Osteoblast (primary cell): ENCODE measurements at regions not wholly inside any gene's neighbourhood (a gene's known extent, or its start where the extent isn't known, plus 50 kb on each side); places are given as distances from the start of the nearest gene placed in this dataset.

Experiments used
- DNase-seq: peaks from one replicate; pipeline ENCODE4 v3.0.0; 2011; ENCODE audit warnings: low spot score, mixed read lengths; ENCODE audit not compliant: insufficient read length; ENCODE audit errors: missing footprints
- H2AFZ ChIP-seq: 2 replicates; pipeline ENCODE4 v1.6.0; 2011; ENCODE audit warnings: mild to moderate bottlenecking, low read length
- H3K27ac ChIP-seq: 2 replicates; pipeline ENCODE4 v1.5.1; 2011; ENCODE audit warnings: mild to moderate bottlenecking, low read depth, low read length, moderate library complexity
- H3K27me3 ChIP-seq: 2 replicates; pipeline ENCODE4 v1.6.0; 2012; ENCODE audit warnings: mild to moderate bottlenecking, control low read depth, inconsistent platforms, low read length, moderate library complexity; ENCODE audit not compliant: insufficient read depth
- H3K36me3 ChIP-seq: 2 replicates; pipeline ENCODE4 v1.5.1; 2011; ENCODE audit warnings: mild to moderate bottlenecking, low read length, control low read depth, moderate library complexity; ENCODE audit not compliant: insufficient read depth
- H3K4me1 ChIP-seq: 2 replicates; pipeline ENCODE4 v1.5.1; 2011; ENCODE audit warnings: mild to moderate bottlenecking, low read length, control low read depth, moderate library complexity; ENCODE audit not compliant: insufficient read depth
- H3K4me2 ChIP-seq: 2 replicates; pipeline ENCODE4 v1.6.0; 2011; ENCODE audit warnings: mild to moderate bottlenecking, low read length; ENCODE audit not compliant: insufficient read depth
- H3K4me3 ChIP-seq: fragments of 200-600 bp; sonication (generic); 3 replicates; pipeline ENCODE4 v1.5.1; 2012; ENCODE audit warnings: mild to moderate bottlenecking, low read length, inconsistent platforms; ENCODE audit not compliant: insufficient read depth
- H3K79me2 ChIP-seq: 2 replicates; pipeline ENCODE4 v1.6.0; 2012; ENCODE audit warnings: mild to moderate bottlenecking, low read length, control low read depth, inconsistent platforms; ENCODE audit not compliant: insufficient read depth
- H3K9me3 ChIP-seq: 2 replicates; pipeline ENCODE4 v1.5.1; 2011; ENCODE audit warnings: low read depth, low read length, control low read depth
- H4K20me1 ChIP-seq: 2 replicates; pipeline ENCODE4 v1.6.0; 2012; ENCODE audit warnings: mild to moderate bottlenecking, low read length, control low read depth; ENCODE audit not compliant: insufficient read depth
- CTCF ChIP-seq: IDR thresholded peaks from 2 replicates; pipeline ENCODE4 v1.5.1; 2011; ENCODE audit warnings: mild to moderate bottlenecking, low read depth, low read length, moderate library complexity; ENCODE audit errors: extremely low read depth

GRCh38 chr6:121823437-121823851 lies 388.0 kb downstream of the GJA1 start:
- no peak overlapping the region for H3K4me2 ChIP-seq
- no peak for DNase-seq
- H3K9me3 ChIP-seq, result peaks cover 4% of the 10 kb centered on the region
- H2AFZ ChIP-seq, result no peak overlapping the region
- no peaks in the 10 kb centered on the region for H4K20me1 ChIP-seq
- no peaks in the 10 kb centered on the region for H3K27me3 ChIP-seq
- H3K36me3 ChIP-seq, result no peaks in the 10 kb centered on the region
- TF ChIP-seq CTCF, result no peak
- no peak overlapping the region for H3K27ac ChIP-seq
- H3K79me2 ChIP-seq, result no peaks in the 10 kb centered on the region
- H3K4me3 ChIP-seq, result no peak overlapping the region
- peaks cover 25% of the 10 kb centered on the region for H3K4me1 ChIP-seq

GRCh38 chr6:121826156-121826810 lies 390.8 kb downstream of the GJA1 start:
- Histone ChIP-seq H3K4me3 (no peak overlapping the region), H3K36me3 (no peaks in the 10 kb centered on the region), H3K9me3 (no peaks in the 10 kb centered on the region), H3K27ac (peak overlapping the region; percentile 54), H4K20me1 (no peaks in the 10 kb centered on the region), H2AFZ (no peak overlapping the region), H3K4me2 (peak overlapping the region; percentile 48), H3K27me3 (no peaks in the 10 kb centered on the region), H3K79me2 (no peaks in the 10 kb centered on the region), H3K4me1 (peaks cover 28% of the 10 kb centered on the region)
- no peak for TF ChIP-seq CTCF
- peak; percentile 48 for DNase-seq

GRCh38 chr6:121828146-121828886 lies 392.9 kb downstream of the GJA1 start:
- H3K4me1 ChIP-seq, result peaks cover 25% of the 10 kb centered on the region
- no peaks in the 10 kb centered on the region for H3K79me2 ChIP-seq
- TF ChIP-seq CTCF, result no peak
- no peaks in the 10 kb centered on the region for H4K20me1 ChIP-seq
- peak; percentile 59 for DNase-seq
- no peak overlapping the region for H3K4me3 ChIP-seq
- no peaks in the 10 kb centered on the region for H3K9me3 ChIP-seq
- H3K36me3 ChIP-seq, result no peaks in the 10 kb centered on the region
- H3K27ac ChIP-seq, result no peak overlapping the region
- H3K27me3 ChIP-seq, result no peaks in the 10 kb centered on the region
- H3K4me2 ChIP-seq, result no peak overlapping the region
- no peak overlapping the region for H2AFZ ChIP-seq

GRCh38 chr6:121830736-121831135 lies 395.3 kb downstream of the GJA1 start:
- Histone ChIP-seq H3K4me1 (peaks cover 17% of the 10 kb centered on the region), H3K36me3 (no peaks in the 10 kb centered on the region), H4K20me1 (no peaks in the 10 kb centered on the region), H2AFZ (peak overlapping the region; percentile 37), H3K4me2 (no peak overlapping the region), H3K27ac (no peak overlapping the region), H3K79me2 (no peaks in the 10 kb centered on the region), H3K27me3 (no peaks in the 10 kb centered on the region), H3K9me3 (no peaks in the 10 kb centered on the region), H3K4me3 (no peak overlapping the region)
- no peak for DNase-seq
- no peak for TF ChIP-seq CTCF
